Adrenal gland (tissue), 5 donors: ENCODE measurements at regions not wholly inside any gene's neighbourhood (a gene's known extent, or its start where the extent isn't known, plus 50 kb on each side); places are given as distances from the start of the nearest gene placed in this dataset.

ENCODE experiments used
- POLR2A ChIP-seq, 2 donors: fragments of 450-650 bp; IDR thresholded peaks; one replicate each; pipeline ENCODE4 v1.6.1; 2017; ENCODE audit warnings: antibody characterized with exemption in 2 of 2, mild to moderate bottlenecking in 2 of 2, moderate library complexity in 1 of 2
- TF ChIP-seq, protein P1 (sequence below), 6 experiments: fragments of 450-650 bp in 4 of 6; fragments of 200-600 bp in 2 of 6; sonication (generic) in 1 of 6; IDR thresholded peaks; 1 replicate in 5 of 6; 2 replicates in 1 of 6; pipeline versions ENCODE4 v1.5.1 to v1.8.0; 2016 to 2021; ENCODE audit warnings: antibody characterized with exemption in 6 of 6, mild to moderate bottlenecking in 2 of 6, moderate library complexity in 1 of 6
- donor health status: DM: no; HTN: no; CAD: no.

DNA sequence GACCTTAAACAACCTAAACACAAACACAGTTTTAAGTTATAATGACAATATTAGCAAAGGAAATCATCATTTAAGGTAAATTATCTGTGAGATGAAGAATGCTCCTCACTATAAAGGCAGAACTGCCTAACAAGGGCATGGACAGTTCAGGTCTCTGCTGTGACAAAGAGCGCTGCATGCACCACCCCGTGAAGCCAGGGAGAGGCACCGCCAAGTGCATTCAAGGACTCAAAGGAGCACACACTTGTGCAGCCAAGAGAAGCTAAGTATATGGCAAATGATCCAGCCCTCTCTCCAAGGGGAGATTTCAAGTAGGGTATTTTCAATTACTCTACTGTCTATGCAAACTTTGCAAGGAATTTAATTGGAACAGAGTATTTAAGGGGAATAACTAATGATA, 126.0 kb downstream of the RAP2A start:
- TF ChIP-seq, protein P1, sequence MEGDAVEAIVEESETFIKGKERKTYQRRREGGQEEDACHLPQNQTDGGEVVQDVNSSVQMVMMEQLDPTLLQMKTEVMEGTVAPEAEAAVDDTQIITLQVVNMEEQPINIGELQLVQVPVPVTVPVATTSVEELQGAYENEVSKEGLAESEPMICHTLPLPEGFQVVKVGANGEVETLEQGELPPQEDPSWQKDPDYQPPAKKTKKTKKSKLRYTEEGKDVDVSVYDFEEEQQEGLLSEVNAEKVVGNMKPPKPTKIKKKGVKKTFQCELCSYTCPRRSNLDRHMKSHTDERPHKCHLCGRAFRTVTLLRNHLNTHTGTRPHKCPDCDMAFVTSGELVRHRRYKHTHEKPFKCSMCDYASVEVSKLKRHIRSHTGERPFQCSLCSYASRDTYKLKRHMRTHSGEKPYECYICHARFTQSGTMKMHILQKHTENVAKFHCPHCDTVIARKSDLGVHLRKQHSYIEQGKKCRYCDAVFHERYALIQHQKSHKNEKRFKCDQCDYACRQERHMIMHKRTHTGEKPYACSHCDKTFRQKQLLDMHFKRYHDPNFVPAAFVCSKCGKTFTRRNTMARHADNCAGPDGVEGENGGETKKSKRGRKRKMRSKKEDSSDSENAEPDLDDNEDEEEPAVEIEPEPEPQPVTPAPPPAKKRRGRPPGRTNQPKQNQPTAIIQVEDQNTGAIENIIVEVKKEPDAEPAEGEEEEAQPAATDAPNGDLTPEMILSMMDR (IDR thresholded peaks at IDR 0.05): no peak
- no peak for TF ChIP-seq POLR2A (IDR thresholded peaks at IDR 0.05)
